Parathyroid adenoma (tissue), 2 donors: ENCODE measurements at regions not wholly inside any gene's neighbourhood (a gene's known extent, or its start where the extent isn't known, plus 50 kb on each side); places are given as distances from the start of the nearest gene placed in this dataset.

Experiments
- H2AFZ ChIP-seq: fragments of 300-600 bp; sonication (generic); one replicate; pipeline ENCODE4 v1.7.0; 2017; ENCODE audit warnings: antibody characterized with exemption, mild to moderate bottlenecking
- H3K27ac ChIP-seq: fragments of 300-600 bp; sonication (generic); one replicate; pipeline ENCODE4 v1.7.0; 2017
- H3K27me3 ChIP-seq: fragments of 300-600 bp; sonication (generic); one replicate; pipeline ENCODE4 v1.7.0; 2017; ENCODE audit warnings: low read length; ENCODE audit not compliant: control insufficient read depth, insufficient read depth
- H3K36me3 ChIP-seq: fragments of 300-600 bp; sonication (generic); one replicate; pipeline ENCODE4 v1.7.0; 2017; ENCODE audit warnings: low read length; ENCODE audit not compliant: control insufficient read depth, insufficient read depth
- H3K4me1 ChIP-seq: fragments of 300-600 bp; sonication (generic); one replicate; pipeline ENCODE4 v1.7.0; 2017; ENCODE audit warnings: control low read depth
- H3K4me2 ChIP-seq: fragments of 300-600 bp; sonication (generic); one replicate; pipeline ENCODE4 v1.7.0; 2017; ENCODE audit warnings: low read length
- H3K4me3 ChIP-seq: fragments of 300-600 bp; sonication (generic); one replicate; pipeline ENCODE4 v1.7.0; 2017; ENCODE audit warnings: low read depth, low read length
- H3K79me2 ChIP-seq: fragments of 300-600 bp; sonication (generic); one replicate; pipeline ENCODE4 v1.7.0; 2017; ENCODE audit warnings: control low read depth
- H3K9ac ChIP-seq: fragments of 300-600 bp; sonication (generic); one replicate; pipeline ENCODE4 v1.7.0; 2017; ENCODE audit warnings: mild to moderate bottlenecking
- H3K9me3 ChIP-seq: fragments of 300-600 bp; sonication (generic); one replicate; pipeline ENCODE4 v1.7.0; 2017; ENCODE audit warnings: low read length; ENCODE audit not compliant: control insufficient read depth
- CTCF ChIP-seq: fragments of 300-600 bp; sonication (generic); IDR thresholded peaks from one replicate; pipeline ENCODE4 v1.7.0; 2017; ENCODE audit warnings: antibody characterized with exemption, mild to moderate bottlenecking
- donor health status: primary hyperparathyroidism.

DNA sequence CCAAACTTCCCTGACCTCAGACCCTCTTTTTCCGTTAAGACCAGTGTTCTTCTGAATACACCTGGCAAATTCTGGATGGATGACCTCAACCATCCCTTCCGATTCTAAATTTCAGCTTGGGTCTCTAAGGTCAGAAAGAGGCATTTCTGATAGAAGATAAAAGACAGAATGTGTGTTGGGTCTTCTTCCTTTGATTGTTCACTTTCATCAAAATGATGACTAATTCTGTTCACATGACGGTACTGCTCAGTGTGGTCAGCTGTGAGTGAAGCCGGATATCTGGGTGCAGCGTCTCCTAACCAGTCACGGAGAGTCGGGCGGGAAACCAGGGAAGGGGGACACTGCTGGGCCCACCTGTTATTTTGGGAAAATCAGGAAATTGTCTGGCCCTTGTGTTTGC lies 151.6 kb upstream of the NAV2 start:
- H3K36me3 ChIP-seq: no peaks in the 10 kb centered on the region
- no peak overlapping the region for H3K27ac ChIP-seq
- no peaks in the 10 kb centered on the region for H3K4me1 ChIP-seq
- H3K4me2 ChIP-seq: no peak overlapping the region
- no peak overlapping the region for H3K9ac ChIP-seq
- H3K27me3 ChIP-seq: no peaks in the 10 kb centered on the region
- no peak for TF ChIP-seq CTCF
- no peak overlapping the region for H2AFZ ChIP-seq
- no peak overlapping the region for H3K4me3 ChIP-seq
- H3K79me2 ChIP-seq: no peaks in the 10 kb centered on the region
- no peaks in the 10 kb centered on the region for H3K9me3 ChIP-seq

GRCh38 chr11:19560156-19560555 lies 152.5 kb upstream of the NAV2 start:
- no peak overlapping the region for H3K9ac ChIP-seq
- H3K27me3 ChIP-seq: no peaks in the 10 kb centered on the region
- H3K4me1 ChIP-seq: no peaks in the 10 kb centered on the region
- H3K9me3 ChIP-seq: no peaks in the 10 kb centered on the region
- H3K4me3 ChIP-seq: no peak overlapping the region
- H3K36me3 ChIP-seq: no peaks in the 10 kb centered on the region
- no peak overlapping the region for H3K4me2 ChIP-seq
- H2AFZ ChIP-seq: no peak overlapping the region
- no peak for TF ChIP-seq CTCF
- H3K27ac ChIP-seq: no peak overlapping the region
- no peaks in the 10 kb centered on the region for H3K79me2 ChIP-seq

- Histone ChIP-seq H3K36me3 (no peaks in the 10 kb centered on the region), H3K9me3 (no peaks in the 10 kb centered on the region), H3K4me1 (no peaks in the 10 kb centered on the region), H3K4me3 (no peak overlapping the region), H2AFZ (no peak overlapping the region), H3K27ac (no peak overlapping the region), H3K79me2 (no peaks in the 10 kb centered on the region), H3K27me3 (no peaks in the 10 kb centered on the region), H3K9ac (no peak overlapping the region), H3K4me2 (no peak overlapping the region)
- TF ChIP-seq CTCF: no peak
Observed at GRCh38 chr11:19559746-19560145, 152.9 kb upstream of the NAV2 start.

DNA sequence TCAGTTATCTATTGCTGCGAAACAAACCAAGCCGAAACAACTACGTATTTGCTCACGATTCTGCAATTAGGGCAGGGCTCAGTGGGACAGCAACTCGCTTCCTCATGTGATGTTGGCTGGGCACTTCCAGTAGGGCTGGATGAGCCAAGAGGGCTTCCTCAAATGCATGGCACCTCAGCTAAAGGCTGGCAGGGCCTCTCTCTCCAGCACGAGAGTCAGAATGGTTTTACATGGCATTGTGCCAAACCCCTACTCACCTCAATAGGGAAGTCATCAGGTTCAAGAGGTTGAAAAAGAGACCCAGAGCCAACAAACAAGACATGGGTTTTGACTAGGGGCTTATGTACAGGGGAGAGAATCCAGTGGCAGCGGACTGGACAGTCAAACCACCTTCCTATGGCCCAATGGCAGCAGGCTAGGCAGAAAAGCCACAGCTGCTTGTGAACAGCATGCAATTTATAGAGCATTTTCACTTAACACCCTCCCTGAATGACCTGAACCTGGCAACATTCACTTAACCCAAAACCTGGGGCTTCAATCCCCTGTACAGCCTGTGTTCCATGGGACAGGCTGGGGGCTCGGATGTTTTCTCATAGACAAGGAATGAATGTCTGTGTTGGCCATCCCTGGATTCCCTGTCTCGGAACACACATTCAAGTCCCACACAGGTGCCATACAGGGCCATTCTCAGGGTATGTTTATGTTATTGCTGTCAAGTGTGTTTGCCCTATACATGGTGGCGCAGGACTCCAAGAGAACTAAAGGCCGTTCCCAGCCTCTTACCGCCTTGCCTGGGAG lies 154.2 kb upstream of the NAV2 start:
- no peaks in the 10 kb centered on the region for H3K36me3 ChIP-seq
- H3K9me3 ChIP-seq: no peaks in the 10 kb centered on the region
- no peak for TF ChIP-seq CTCF
- no peak overlapping the region for H3K4me2 ChIP-seq
- no peak overlapping the region for H3K4me3 ChIP-seq
- H3K9ac ChIP-seq: no peak overlapping the region
- no peak overlapping the region for H3K27ac ChIP-seq
- no peaks in the 10 kb centered on the region for H3K79me2 ChIP-seq
- no peak overlapping the region for H2AFZ ChIP-seq
- H3K4me1 ChIP-seq: no peaks in the 10 kb centered on the region
- no peaks in the 10 kb centered on the region for H3K27me3 ChIP-seq

DNA sequence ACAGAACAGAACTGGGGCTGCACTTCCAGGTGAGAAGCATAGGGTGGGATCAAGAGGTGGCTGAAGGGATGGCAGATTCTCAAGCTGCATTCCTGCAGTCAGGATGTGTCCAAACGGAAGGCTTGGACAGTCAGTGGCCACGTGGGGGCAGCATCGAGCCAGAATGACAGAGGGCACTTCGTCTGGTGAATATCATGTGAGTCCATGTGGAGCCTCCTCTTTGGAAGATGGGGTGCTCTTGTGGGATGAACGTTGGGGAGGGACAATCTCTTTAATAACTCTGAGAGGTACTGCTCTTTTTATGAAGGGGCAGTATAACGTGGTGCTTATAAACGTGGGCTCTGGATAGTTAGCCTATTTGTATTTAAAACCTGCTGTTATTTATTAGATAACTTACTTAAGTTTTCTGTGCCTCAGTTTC lies 154.9 kb upstream of the NAV2 start:
- no peaks in the 10 kb centered on the region for H3K4me1 ChIP-seq
- H3K4me2 ChIP-seq: no peak overlapping the region
- no peaks in the 10 kb centered on the region for H3K27me3 ChIP-seq
- H3K4me3 ChIP-seq: no peak overlapping the region
- H3K9me3 ChIP-seq: no peaks in the 10 kb centered on the region
- H3K79me2 ChIP-seq: no peaks in the 10 kb centered on the region
- no peak overlapping the region for H2AFZ ChIP-seq
- no peaks in the 10 kb centered on the region for H3K36me3 ChIP-seq
- no peak overlapping the region for H3K9ac ChIP-seq
- peak; percentile 54 for TF ChIP-seq CTCF
- H3K27ac ChIP-seq: no peak overlapping the region
